Endodermal cell (in vitro differentiated cells): ENCODE measurements at regions not wholly inside any gene's neighbourhood (a gene's known extent, or its start where the extent isn't known, plus 50 kb on each side); places are given as distances from the start of the nearest gene placed in this dataset.

Experiments
- DNase-seq: peaks from one replicate; pipeline ENCODE4 v3.0.0-alpha.2; 2017
- H3K27ac ChIP-seq: 2 replicates; pipeline ENCODE4 v1.5.1; 2013; ENCODE audit warnings: mild to moderate bottlenecking, low read depth, low read length, moderate library complexity
- H3K27me3 ChIP-seq: 2 replicates; pipeline ENCODE4 v1.6.1; 2013; ENCODE audit warnings: mild to moderate bottlenecking, low read length, moderate library complexity; ENCODE audit not compliant: insufficient read depth, control insufficient read depth, poor library complexity, severe bottlenecking
- H3K36me3 ChIP-seq: 2 replicates; pipeline ENCODE4 v1.7.0; 2013; ENCODE audit warnings: mild to moderate bottlenecking, low read length, moderate library complexity; ENCODE audit not compliant: control insufficient read depth, insufficient read depth
- H3K4me1 ChIP-seq: one replicate; pipeline ENCODE4 v1.7.0; 2013; ENCODE audit warnings: low read length; ENCODE audit not compliant: control insufficient read depth, insufficient read depth
- H3K4me3 ChIP-seq: 2 replicates; pipeline ENCODE4 v1.5.1; 2013; ENCODE audit warnings: mild to moderate bottlenecking, low read length, moderate library complexity
- H3K9ac ChIP-seq: 2 replicates; pipeline ENCODE4 v1.6.1; 2013; ENCODE audit warnings: mild to moderate bottlenecking, low read length, moderate library complexity; ENCODE audit not compliant: poor library complexity, severe bottlenecking; ENCODE audit errors: extremely low read depth
- H3K9me3 ChIP-seq: 2 replicates; pipeline ENCODE4 v1.6.1; 2013; ENCODE audit warnings: mild to moderate bottlenecking, low read length, moderate library complexity; ENCODE audit not compliant: control insufficient read depth
- H3K27ac Mint-ChIP-seq: 2 replicates; pipeline ENCODE4 v1.8.0; 2020; ENCODE audit warnings: mixed read lengths
- H3K27me3 Mint-ChIP-seq: 2 replicates; pipeline ENCODE4 v1.8.0; 2021; ENCODE audit warnings: mild to moderate bottlenecking, mixed read lengths; ENCODE audit not compliant: insufficient read depth
- H3K36me3 Mint-ChIP-seq: 2 replicates; pipeline ENCODE4 v1.8.0; 2020; ENCODE audit warnings: low read depth, mixed read lengths
- H3K4me1 Mint-ChIP-seq: 2 replicates; pipeline ENCODE4 v1.8.0; 2020; ENCODE audit warnings: mixed read lengths
- H3K4me3 Mint-ChIP-seq: 2 replicates; pipeline ENCODE4 v1.8.0; 2020; ENCODE audit warnings: mild to moderate bottlenecking, moderate library complexity, mixed read lengths
- H3K9me3 Mint-ChIP-seq: 2 replicates; pipeline ENCODE4 v1.8.0; 2020; ENCODE audit warnings: mild to moderate bottlenecking, mixed read lengths
- CTCF ChIP-seq: fragments of 200-600 bp; sonication (generic); conservative IDR thresholded peaks from 2 replicates; pipeline ENCODE4 v1.5.0; 2021; ENCODE audit warnings: antibody characterized with exemption, mild to moderate bottlenecking
- whole genome bisulfite sequencing, 2 experiments: methylation state at CpG; one replicate each; pipeline versions ENCODE4 v1.1.5 to v1.1.7; 2013; ENCODE audit warnings: missing lambda C conversion rate in 2 of 2, mixed read lengths in 1 of 2; ENCODE audit not compliant: insufficient coverage in 1 of 2, insufficient read length in 1 of 2; 5-methylcytosine and 5-hydroxymethylcytosine counted together

GRCh38 chr16:60295451-60295850, 1561.3 kb upstream of the GOT2 start:
- Histone ChIP-seq H3K4me1 (peaks cover 3% of the 10 kb centered on the region), H3K36me3 (no peaks in the 10 kb centered on the region), H3K9me3 (no peaks in the 10 kb centered on the region), H3K27me3 (no peaks in the 10 kb centered on the region), H3K4me3 (no peak overlapping the region), H3K27ac (no peak overlapping the region), H3K9ac (no peak overlapping the region)
- Mint-ChIP-seq H3K4me1 (peaks cover 10% of the 10 kb centered on the region), H3K27ac (no peak overlapping the region), H3K4me3 (no peak overlapping the region), H3K27me3 (no peaks in the 10 kb centered on the region), H3K9me3 (peaks cover 8% of the 10 kb centered on the region), H3K36me3 (no peaks in the 10 kb centered on the region)
- no peak for TF ChIP-seq CTCF
- no peak for DNase-seq
- WGBS, 2 experiments = 92 to 96% methylated on average over 2 to 3 of the region's 3 CpGs

- Histone ChIP-seq H3K36me3 (no peaks in the 10 kb centered on the region), H3K27ac (no peak overlapping the region), H3K4me1 (peaks cover 3% of the 10 kb centered on the region), H3K9ac (no peak overlapping the region), H3K9me3 (no peaks in the 10 kb centered on the region), H3K27me3 (no peaks in the 10 kb centered on the region), H3K4me3 (no peak overlapping the region)
- no peak for TF ChIP-seq CTCF
- Mint-ChIP-seq H3K27ac (no peak overlapping the region), H3K4me3 (no peak overlapping the region), H3K4me1 (peaks cover 21% of the 10 kb centered on the region), H3K27me3 (no peaks in the 10 kb centered on the region), H3K9me3 (no peaks in the 10 kb centered on the region), H3K36me3 (no peaks in the 10 kb centered on the region)
- no peak for DNase-seq
- WGBS, 2 experiments = 71% methylated on average over 1 of the region's 1 CpG; no CpG with 5 or more reads in 1 of the 2 experiments
Measured at GRCh38 chr16:60285794-60286193, 1551.7 kb upstream of the GOT2 start.

- Mint-ChIP-seq H3K4me3 (no peak overlapping the region), H3K9me3 (peaks cover 5% of the 10 kb centered on the region), H3K27ac (no peak overlapping the region), H3K4me1 (peaks cover 27% of the 10 kb centered on the region), H3K27me3 (no peaks in the 10 kb centered on the region), H3K36me3 (no peaks in the 10 kb centered on the region)
- H3K4me1 ChIP-seq = peaks cover 9% of the 10 kb centered on the region
- no peaks in the 10 kb centered on the region for H3K9me3 ChIP-seq
- no peak overlapping the region for H3K9ac ChIP-seq
- no peaks in the 10 kb centered on the region for H3K36me3 ChIP-seq
- H3K4me3 ChIP-seq = no peak overlapping the region
- H3K27ac ChIP-seq = no peak overlapping the region
- no peak for DNase-seq
- TF ChIP-seq CTCF = no peak
- H3K27me3 ChIP-seq = no peaks in the 10 kb centered on the region
- 94 to 95% methylated on average over 11 of the region's 11 CpGs for WGBS, 2 experiments
Measured at GRCh38 chr16:60279061-60279665, 1545.0 kb upstream of the GOT2 start.
